ENCODE measurements at regions not wholly inside any gene's neighbourhood (a gene's known extent, or its start where the extent isn't known, plus 50 kb on each side); places are given as distances from the start of the nearest gene placed in this dataset.

DNA sequence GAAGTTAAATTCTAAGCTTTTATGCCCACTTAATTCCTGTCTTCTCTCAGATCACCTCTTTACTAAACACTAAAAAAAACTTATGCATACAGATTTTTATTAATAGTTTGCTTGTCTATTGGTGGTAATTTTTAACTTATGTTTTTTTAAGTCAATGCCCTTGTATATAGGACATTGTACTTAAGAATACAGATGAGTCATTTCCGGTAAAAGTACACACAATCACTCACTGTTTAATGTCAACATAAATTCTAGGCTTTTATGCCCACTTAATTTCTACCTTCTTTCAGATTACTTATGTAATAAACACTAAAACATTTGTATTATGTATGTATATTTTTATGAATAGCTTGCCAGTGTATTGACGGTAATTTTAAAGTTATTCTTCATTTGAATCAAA lies 872.8 kb upstream of the CDH9 start:
- TF ChIP-seq, protein P1, sequence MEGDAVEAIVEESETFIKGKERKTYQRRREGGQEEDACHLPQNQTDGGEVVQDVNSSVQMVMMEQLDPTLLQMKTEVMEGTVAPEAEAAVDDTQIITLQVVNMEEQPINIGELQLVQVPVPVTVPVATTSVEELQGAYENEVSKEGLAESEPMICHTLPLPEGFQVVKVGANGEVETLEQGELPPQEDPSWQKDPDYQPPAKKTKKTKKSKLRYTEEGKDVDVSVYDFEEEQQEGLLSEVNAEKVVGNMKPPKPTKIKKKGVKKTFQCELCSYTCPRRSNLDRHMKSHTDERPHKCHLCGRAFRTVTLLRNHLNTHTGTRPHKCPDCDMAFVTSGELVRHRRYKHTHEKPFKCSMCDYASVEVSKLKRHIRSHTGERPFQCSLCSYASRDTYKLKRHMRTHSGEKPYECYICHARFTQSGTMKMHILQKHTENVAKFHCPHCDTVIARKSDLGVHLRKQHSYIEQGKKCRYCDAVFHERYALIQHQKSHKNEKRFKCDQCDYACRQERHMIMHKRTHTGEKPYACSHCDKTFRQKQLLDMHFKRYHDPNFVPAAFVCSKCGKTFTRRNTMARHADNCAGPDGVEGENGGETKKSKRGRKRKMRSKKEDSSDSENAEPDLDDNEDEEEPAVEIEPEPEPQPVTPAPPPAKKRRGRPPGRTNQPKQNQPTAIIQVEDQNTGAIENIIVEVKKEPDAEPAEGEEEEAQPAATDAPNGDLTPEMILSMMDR (IDR thresholded peaks at IDR 0.05), result no peak

- TF ChIP-seq, protein P1 (IDR thresholded peaks at IDR 0.05), result no peak
Observed at GRCh38 chr5:27908341-27908740, 870.0 kb upstream of the CDH9 start.

DNA sequence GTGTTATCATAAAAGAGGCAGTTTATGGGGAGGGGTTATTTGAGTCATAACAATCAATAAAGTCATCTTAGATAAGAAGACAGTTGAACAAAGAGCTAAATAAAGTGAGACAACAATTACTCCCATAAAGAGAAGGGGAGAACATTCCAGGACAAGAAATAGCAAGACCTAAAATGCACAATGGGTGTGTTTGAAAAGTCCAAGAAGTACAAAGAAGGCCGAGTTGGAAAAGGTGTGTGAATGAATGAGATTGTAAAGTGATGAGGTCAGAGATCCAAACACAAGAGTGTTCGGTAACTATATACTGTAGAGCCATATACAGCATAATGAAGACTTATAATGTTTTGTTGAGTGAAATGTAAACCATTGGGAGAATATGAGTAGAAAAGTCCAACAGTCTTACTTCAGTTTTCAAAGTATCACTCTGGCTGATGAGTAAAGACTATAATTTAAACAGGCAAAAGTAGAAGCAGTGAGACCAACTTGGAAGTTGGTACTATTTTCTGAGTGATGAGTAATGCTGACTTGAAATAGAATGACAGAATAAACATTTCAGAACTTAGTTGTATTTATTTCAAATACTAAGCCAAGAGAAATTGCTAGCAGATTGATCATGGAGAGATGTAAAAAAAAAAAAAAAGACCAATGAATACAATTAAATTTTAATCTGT lies 868.7 kb upstream of the CDH9 start:
- TF ChIP-seq, protein P1 (IDR thresholded peaks at IDR 0.05), result no peak

GRCh38 chr5:27906481-27906880 lies 868.1 kb upstream of the CDH9 start:
- TF ChIP-seq, protein P1 (IDR thresholded peaks at IDR 0.05), result no peak

DNA sequence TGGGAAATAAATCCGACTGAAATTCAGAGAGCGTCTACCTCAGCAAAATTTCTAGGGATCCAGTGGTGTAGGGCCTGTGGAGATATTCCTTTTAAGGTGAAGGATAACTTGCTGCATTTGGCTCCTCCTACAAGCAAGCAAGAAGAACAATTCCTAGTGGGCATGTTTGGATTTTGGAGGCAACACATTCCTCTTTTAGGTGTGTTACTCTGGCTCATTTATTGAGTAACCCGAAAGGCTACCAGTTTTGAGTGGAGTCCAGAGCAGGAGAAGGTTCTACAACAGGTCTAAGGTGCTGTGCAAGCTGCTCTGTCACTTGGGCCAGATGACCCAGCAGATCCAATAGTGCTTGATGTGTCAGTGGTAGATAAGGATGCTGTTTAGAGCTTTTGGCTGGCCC lies 862.4 kb upstream of the CDH9 start:
- TF ChIP-seq, protein P1 (IDR thresholded peaks at IDR 0.05), result no peak

DNA sequence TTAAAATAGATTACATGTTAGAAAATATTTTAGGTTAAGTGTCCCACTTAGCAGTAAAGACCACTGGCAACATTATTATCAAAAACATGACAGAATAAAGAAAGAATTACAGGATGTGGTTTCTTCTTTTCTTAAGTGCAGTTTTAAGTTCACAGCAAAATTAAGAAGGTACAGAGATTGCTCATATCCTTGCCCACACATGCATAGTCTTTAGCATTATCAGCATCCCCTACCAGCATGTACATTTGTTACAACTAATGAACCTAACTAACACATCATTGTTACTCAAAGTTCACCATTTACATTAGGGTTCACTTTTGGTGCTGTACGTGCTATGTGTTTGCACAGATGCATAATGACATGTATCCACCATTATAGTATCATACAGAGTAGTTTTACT lies 837.7 kb upstream of the CDH9 start:
- TF ChIP-seq, protein P1 (IDR thresholded peaks at IDR 0.05), result no peak

DNA sequence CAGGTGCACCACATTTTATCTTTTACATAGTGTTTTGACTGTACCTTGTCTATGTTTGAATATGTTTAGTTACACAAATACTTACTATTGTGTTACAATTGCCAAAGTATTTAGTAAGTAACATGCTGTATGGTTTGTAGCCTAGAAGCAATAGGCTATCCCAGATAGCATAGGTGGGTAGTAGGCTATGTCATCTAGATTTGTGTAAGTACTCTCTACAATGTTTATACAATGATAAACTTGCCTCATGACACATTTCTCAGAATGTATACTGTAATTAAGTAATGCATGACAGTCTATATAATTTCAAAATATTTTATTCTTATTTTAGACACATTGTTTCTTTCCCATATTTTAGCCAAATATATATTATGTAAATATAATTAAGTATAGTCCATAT lies 836.8 kb upstream of the CDH9 start:
- TF ChIP-seq, protein P1 (IDR thresholded peaks at IDR 0.05), result no peak

GRCh38 chr5:27868292-27868691 lies 829.9 kb upstream of the CDH9 start:
- TF ChIP-seq, protein P1 (IDR thresholded peaks at IDR 0.05), result no peak
